GM23338 (cell line): ENCODE measurements at regions not wholly inside any gene's neighbourhood (a gene's known extent, or its start where the extent isn't known, plus 50 kb on each side); places are given as distances from the start of the nearest gene placed in this dataset.

Source experiments
- ATAC-seq: fragments of 200-7000 bp; cut with Tn5 transposase; 3 replicates; pipeline ENCODE4 v1.9.1; 2020
- DNase-seq: peaks from one replicate; pipeline ENCODE4 v3.0.0-alpha.2; 2015; ENCODE audit warnings: low spot score
- H2AFZ ChIP-seq: fragments of 200-600 bp; sonication (generic); 2 replicates; pipeline ENCODE4 v1.8.0; 2016; ENCODE audit warnings: antibody characterized with exemption, mild to moderate bottlenecking, moderate library complexity
- H3F3A ChIP-seq: fragments of 200-600 bp; sonication (generic); replicated peaks from 2 replicates; pipeline ENCODE4 v1.8.0; 2017; ENCODE audit warnings: antibody characterized with exemption, mixed run types, low read depth
- H3K27ac ChIP-seq: fragments of 200-600 bp; sonication (generic); 2 replicates; pipeline ENCODE4 v1.6.1; 2016; ENCODE audit warnings: low read depth
- H3K27me3 ChIP-seq: fragments of 200-600 bp; sonication (generic); 2 replicates; pipeline ENCODE4 v1.8.0; 2016; ENCODE audit warnings: mild to moderate bottlenecking, mixed run types, moderate library complexity; ENCODE audit not compliant: insufficient read depth
- H3K36me3 ChIP-seq: fragments of 200-600 bp; sonication (generic); 2 replicates; pipeline ENCODE4 v1.8.0; 2016; ENCODE audit warnings: mild to moderate bottlenecking; ENCODE audit not compliant: insufficient read depth
- H3K4me1 ChIP-seq: fragments of 200-600 bp; sonication (generic); 2 replicates; pipeline ENCODE4 v1.8.0; 2016; ENCODE audit warnings: mild to moderate bottlenecking, moderate library complexity; ENCODE audit not compliant: insufficient read depth
- H3K4me2 ChIP-seq: fragments of 200-600 bp; sonication (generic); 2 replicates; pipeline ENCODE4 v1.7.1; 2017; ENCODE audit warnings: mixed run types
- H3K4me3 ChIP-seq: fragments of 200-600 bp; sonication (generic); 2 replicates; pipeline ENCODE4 v1.6.1; 2016; ENCODE audit warnings: mixed run types
- H3K79me2 ChIP-seq: fragments of 200-600 bp; sonication (generic); replicated peaks from 2 replicates; pipeline ENCODE4 v1.8.0; 2017; ENCODE audit warnings: mild to moderate bottlenecking; ENCODE audit not compliant: insufficient read depth
- H3K9me2 ChIP-seq: fragments of 200-600 bp; sonication (generic); 2 replicates; pipeline ENCODE4 v1.8.0; 2017; ENCODE audit not compliant: insufficient read depth
- H4K20me1 ChIP-seq: fragments of 200-600 bp; sonication (generic); replicated peaks from 2 replicates; pipeline ENCODE4 v1.8.0; 2017; ENCODE audit warnings: mild to moderate bottlenecking; ENCODE audit not compliant: insufficient read depth
- H3K27ac Mint-ChIP-seq: 2 replicates; pipeline ENCODE4 v1.8.0; 2020; ENCODE audit warnings: inconsistent platforms, mild to moderate bottlenecking, moderate library complexity, mixed read lengths
- H3K27me3 Mint-ChIP-seq: 3 replicates; pipeline ENCODE4 v1.8.0; 2022; ENCODE audit warnings: low read depth, mild to moderate bottlenecking, moderate library complexity, mixed read lengths, inconsistent platforms; ENCODE audit not compliant: insufficient read depth, poor library complexity
- H3K36me3 Mint-ChIP-seq: 3 replicates; pipeline ENCODE4 v1.8.0; 2021; ENCODE audit warnings: low read depth, mild to moderate bottlenecking, inconsistent platforms, moderate library complexity, mixed read lengths
- H3K4me1 Mint-ChIP-seq: 3 replicates; pipeline ENCODE4 v1.8.0; 2020; ENCODE audit warnings: mild to moderate bottlenecking, inconsistent platforms, mixed read lengths
- H3K4me3 Mint-ChIP-seq: 3 replicates; pipeline ENCODE4 v1.8.0; 2021; ENCODE audit warnings: moderate library complexity, mild to moderate bottlenecking, inconsistent platforms, mixed read lengths
- H3K9me3 Mint-ChIP-seq: 3 replicates; pipeline ENCODE4 v1.8.0; 2020; ENCODE audit warnings: moderate library complexity, mild to moderate bottlenecking, inconsistent platforms, mixed read lengths
- CREB1 ChIP-seq: fragments of 250-450 bp; sonication (Bioruptor Pico); IDR thresholded peaks from 2 replicates; pipeline ENCODE4 v1.5.0; 2020; ENCODE audit warnings: low read depth, mild to moderate bottlenecking, moderate library complexity
- EZH2 ChIP-seq: fragments of 200-600 bp; sonication (generic); IDR thresholded peaks from one replicate; pipeline ENCODE4 v1.8.0; 2017; ENCODE audit warnings: antibody characterized with exemption, mild to moderate bottlenecking, low read depth; ENCODE audit not compliant: unreplicated experiment
- EZH2phosphoT487 ChIP-seq: fragments of 200-600 bp; sonication (generic); IDR thresholded peaks from one replicate; pipeline ENCODE4 v1.8.1; 2018; ENCODE audit warnings: antibody characterized with exemption; ENCODE audit not compliant: unreplicated experiment
- JUNB ChIP-seq: IDR thresholded peaks from one replicate; pipeline ENCODE4 v1.6.1; 2016; ENCODE audit warnings: antibody characterized with exemption; ENCODE audit not compliant: unreplicated experiment
- POLR2AphosphoS5 ChIP-seq: IDR thresholded peaks from 2 replicates; pipeline ENCODE4 v1.6.1; 2016; ENCODE audit warnings: antibody characterized with exemption, low read depth
- STAT1 ChIP-seq: IDR thresholded peaks from one replicate; pipeline ENCODE4 v1.6.1; 2016; ENCODE audit warnings: antibody characterized with exemption; ENCODE audit not compliant: unreplicated experiment
- ZNF462 ChIP-seq: fragments of 250-450 bp; sonication (Bioruptor Pico); IDR thresholded peaks from 2 replicates; pipeline ENCODE4 v1.5.0; 2020; ENCODE audit warnings: mild to moderate bottlenecking, moderate library complexity

GRCh38 chr4:181330654-181331201, 912.5 kb upstream of the TENM3 start:
- H3K27me3 Mint-ChIP-seq: no peaks in the 10 kb centered on the region
- Histone ChIP-seq H3K4me3 (no peak overlapping the region), H2AFZ (peak overlapping the region; percentile 90; the same call in 1 of the 2 replicates), H3K9me2 (no peaks in the 10 kb centered on the region), H3K4me2 (0 out of 2 replicates have a peak overlapping the region, but pooled peaks have one; percentile 54), H3K27ac (no peak overlapping the region), H3F3A (no peaks in the 10 kb centered on the region), H3K36me3 (no peaks in the 10 kb centered on the region), H3K79me2 (no peaks in the 10 kb centered on the region), H3K27me3 (no peaks in the 10 kb centered on the region), H4K20me1 (no peaks in the 10 kb centered on the region), H3K4me1 (peaks cover 13% of the 10 kb centered on the region; the same call in 1 of the 2 replicates)
- H3K27ac Mint-ChIP-seq: no peak overlapping the region; the same call in 1 of the 2 replicates
- H3K36me3 Mint-ChIP-seq: peaks cover 6% of the 10 kb centered on the region; the same call in 2 of the 3 replicates
- no peak overlapping the region for H3K4me3 Mint-ChIP-seq
- H3K9me3 Mint-ChIP-seq: peaks cover 4% of the 10 kb centered on the region; the same call in 1 of the 3 replicates
- TF ChIP-seq STAT1: no peak
- no peak for TF ChIP-seq EZH2
- no peak for TF ChIP-seq POLR2AphosphoS5
- no peak for TF ChIP-seq ZNF462 (CRISPR knock-in tag)
- no peak for TF ChIP-seq EZH2phosphoT487
- ATAC-seq (no peak), DNase-seq (no peak)
- peaks cover 18% of the 10 kb centered on the region for H3K4me1 Mint-ChIP-seq

- H3K4me3 Mint-ChIP-seq: no peak overlapping the region
- peak; percentile 37 for DNase-seq
- no peaks in the 10 kb centered on the region for H3K36me3 ChIP-seq
- H4K20me1 ChIP-seq: no peaks in the 10 kb centered on the region
- no peaks in the 10 kb centered on the region for H3K27me3 ChIP-seq
- no peak overlapping the region for H3K4me3 ChIP-seq
- TF ChIP-seq CREB1 (CRISPR knock-in tag) (no peak), EZH2phosphoT487 (no peak), JUNB (no peak), STAT1 (no peak)
- no peaks in the 10 kb centered on the region for H3K9me2 ChIP-seq
- H3K4me2 ChIP-seq: 0 out of 2 replicates have a peak overlapping the region, but pooled peaks have one; percentile 54
- H3K27ac Mint-ChIP-seq: no peak overlapping the region
- H2AFZ ChIP-seq: peak overlapping the region; percentile 90; the same call in 1 of the 2 replicates
- peaks cover 18% of the 10 kb centered on the region for H3K4me1 Mint-ChIP-seq
- no peaks in the 10 kb centered on the region for H3F3A ChIP-seq
- peaks cover 4% of the 10 kb centered on the region; the same call in 1 of the 3 replicates for H3K9me3 Mint-ChIP-seq
- H3K4me1 ChIP-seq: peaks cover 13% of the 10 kb centered on the region; the same call in 1 of the 2 replicates
- H3K27me3 Mint-ChIP-seq: no peaks in the 10 kb centered on the region
- no peak overlapping the region for H3K27ac ChIP-seq
- no peaks in the 10 kb centered on the region for H3K79me2 ChIP-seq
- peaks cover 6% of the 10 kb centered on the region; the same call in 2 of the 3 replicates for H3K36me3 Mint-ChIP-seq
- peak; percentile 43 for ATAC-seq
Measured at GRCh38 chr4:181331214-181331613, 912.0 kb upstream of the TENM3 start.
